Endothelial cell of umbilical vein (primary cell): ENCODE measurements at regions not wholly inside any gene's neighbourhood (a gene's known extent, or its start where the extent isn't known, plus 50 kb on each side); places are given as distances from the start of the nearest gene placed in this dataset.

ENCODE experiments used
- BruUV-seq: library from RNA; stranded (reverse); fragments of 400-500 nt; replicated peaks from 2 replicates; lab custom pipeline; 2021; lab: Mats Ljungman, UMichigan
- CTCF ChIA-PET: fragments of 300-600, 350-600 bp; sonication (Branson Sonifier 250); formaldehyde crosslinking; loops from one replicate; lab custom pipeline; 2021; ENCODE audit warnings: antibody characterized with exemption, inconsistent platforms; lab: Charles Lee
- POLR2A ChIA-PET: fragments of 300-600, 350-600 bp; sonication (Branson Sonifier 250); formaldehyde crosslinking; loops from one replicate; lab custom pipeline; 2021; ENCODE audit warnings: antibody characterized with exemption, inconsistent platforms; lab: Charles Lee
- DNase-seq: peaks from one replicate; pipeline ENCODE4 v3.0.0-alpha.2; 2011; ENCODE audit warnings: low read depth, low spot score
- FAIRE-seq: peaks from 2 replicates; lab custom pipeline; 2011; peaks lifted over from hg19 to GRCh38; lab: Jason Lieb, UNC
- H2AFZ ChIP-seq: 2 replicates; pipeline ENCODE4 v1.6.0; 2012; ENCODE audit warnings: low read depth, low read length, control low read depth, inconsistent platforms
- H3K27ac ChIP-seq: 2 replicates; pipeline ENCODE4 v1.5.1; 2011; ENCODE audit warnings: low read depth, mild to moderate bottlenecking, control low read depth, low read length, moderate library complexity; ENCODE audit not compliant: insufficient read depth
- H3K27me3 ChIP-seq, 2 experiments: 2 replicates each; pipeline versions ENCODE4 v1.6.0 to v1.6.1; 2011; ENCODE audit warnings: low read length in 2 of 2, mixed read lengths in 1 of 2; ENCODE audit not compliant: control insufficient read depth in 2 of 2, insufficient read depth in 2 of 2
- H3K36me3 ChIP-seq, 2 experiments: 2 replicates in 1 of 2; 3 replicates in 1 of 2; pipeline ENCODE4 v1.5.1; 2011; ENCODE audit warnings: low read length in 2 of 2, mild to moderate bottlenecking in 1 of 2, moderate library complexity in 1 of 2; ENCODE audit not compliant: control insufficient read depth in 2 of 2, insufficient read depth in 2 of 2; ENCODE audit errors: extremely low read depth in 1 of 2
- H3K4me1 ChIP-seq: 3 replicates; pipeline ENCODE4 v1.5.1; 2011; ENCODE audit warnings: mild to moderate bottlenecking, low read length; ENCODE audit not compliant: control insufficient read depth, insufficient read depth; ENCODE audit errors: extremely low read depth
- H3K4me2 ChIP-seq: 2 replicates; pipeline ENCODE4 v1.6.1; 2011; ENCODE audit warnings: low read length, control low read depth, mixed read lengths; ENCODE audit not compliant: insufficient read depth
- H3K4me3 ChIP-seq, 3 experiments: fragments of 200-600 bp in 1 of 3; sonication (generic), shearing (Covaris generic) in 1 of 3; replicated peaks in 1 of 3; 2 replicates each; pipeline ENCODE4 v1.5.1; 2011 to 2016; ENCODE audit warnings: control low read depth in 3 of 3, low read length in 3 of 3, mild to moderate bottlenecking in 2 of 3, inconsistent platforms in 1 of 3, low read depth in 1 of 3, moderate library complexity in 1 of 3; ENCODE audit not compliant: insufficient read depth in 1 of 3
- H3K79me2 ChIP-seq: 2 replicates; pipeline ENCODE4 v1.6.0; 2012; ENCODE audit warnings: low read length, inconsistent platforms; ENCODE audit not compliant: control insufficient read depth, insufficient read depth
- H3K9ac ChIP-seq: replicated peaks from 2 replicates; pipeline ENCODE3; 2011; ENCODE audit warnings: low read length, control low read depth; ENCODE audit not compliant: insufficient read depth; ENCODE audit errors: extremely low read depth
- H3K9me1 ChIP-seq: replicated peaks from 3 replicates; pipeline ENCODE4 v1.6.0; 2011; ENCODE audit warnings: mild to moderate bottlenecking, low read length; ENCODE audit not compliant: control insufficient read depth, insufficient read depth; ENCODE audit errors: extremely low read depth
- H3K9me3 ChIP-seq: replicated peaks from 2 replicates; pipeline ENCODE4 v1.5.1; 2012; ENCODE audit warnings: low read length, inconsistent platforms; ENCODE audit not compliant: control insufficient read depth, insufficient read depth
- H4K20me1 ChIP-seq: replicated peaks from 2 replicates; pipeline ENCODE3; 2011; ENCODE audit warnings: mild to moderate bottlenecking, low read length; ENCODE audit not compliant: control insufficient read depth, insufficient read depth; ENCODE audit errors: extremely low read depth
- FOS ChIP-seq: IDR thresholded peaks from 2 replicates; pipeline ENCODE4 v1.6.1; 2011; ENCODE audit warnings: mild to moderate bottlenecking, low read length, moderate library complexity, borderline replicate concordance; ENCODE audit not compliant: insufficient read depth
- GATA2 ChIP-seq: IDR thresholded peaks from 2 replicates; pipeline ENCODE4 v1.7.0; 2011; ENCODE audit warnings: low read depth, mild to moderate bottlenecking, moderate library complexity, mixed read lengths, low read length; ENCODE audit not compliant: insufficient read length, insufficient read depth
- POLR2AphosphoS5 ChIP-seq: IDR thresholded peaks from 2 replicates; pipeline ENCODE4 v1.6.1; 2012; ENCODE audit warnings: low read depth, mild to moderate bottlenecking, control low read depth, low read length, moderate library complexity; ENCODE audit not compliant: insufficient read depth
- dilution Hi-C: fragments of 300-500 bp; cut with MboI; formaldehyde crosslinking; loops from one replicate; pipeline ENCODE4 v1.15.0; 2019; ENCODE audit warnings: low sequenced_read_pairs; ENCODE audit not compliant: extremely low pct_ligation_motif_present
- intact Hi-C: fragments of 100-400 bp; cut with micrococcal nuclease; formaldehyde crosslinking; loops from one replicate; pipeline ENCODE4 v1.10.0; 2022
- TF ChIP-seq, protein P1 (sequence below): IDR thresholded peaks from 2 replicates; pipeline ENCODE4 v1.6.1; 2011; ENCODE audit not compliant: insufficient read depth, insufficient read length
- TF ChIP-seq, protein P2 (sequence below), 2 donors: IDR thresholded peaks; 1 replicate in 1 of 2; 2 replicates in 1 of 2; pipeline ENCODE4 v1.5.1; 2011; ENCODE audit warnings: low read length in 2 of 2, mild to moderate bottlenecking in 2 of 2, moderate library complexity in 2 of 2, control low read depth in 1 of 2, inconsistent platforms in 1 of 2, low read depth in 1 of 2; ENCODE audit not compliant: insufficient read depth in 1 of 2; ENCODE audit errors: extremely low read depth in 1 of 2

DNA sequence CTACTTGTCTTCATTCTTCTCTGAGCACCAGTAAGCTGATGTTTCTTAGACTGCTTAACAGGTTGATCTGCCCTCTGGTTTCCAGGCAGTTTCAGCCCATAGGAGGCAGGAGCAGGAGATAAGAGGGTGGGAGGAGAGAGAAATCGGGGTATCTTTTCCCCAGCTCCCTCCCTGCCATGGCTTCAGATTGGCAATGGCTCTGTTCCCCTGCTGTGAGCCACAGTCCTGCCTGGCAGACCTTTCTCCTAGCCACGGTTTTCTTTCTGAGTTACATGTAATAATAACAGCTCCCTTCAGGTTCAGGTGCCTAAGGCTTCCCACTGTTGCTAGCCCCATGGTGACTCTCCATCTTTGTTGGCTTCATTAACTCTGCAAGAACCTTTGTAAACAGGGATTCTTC is 115.3 kb downstream of the CD83 start:
- POLR2A ChIA-PET, result no interaction called here
- H2AFZ ChIP-seq, result no peak overlapping the region
- H3K9ac ChIP-seq, result no peak overlapping the region
- no peak overlapping the region for H3K27ac ChIP-seq
- peaks cover 2% of the 10 kb centered on the region for H3K9me3 ChIP-seq
- no peaks in the 10 kb centered on the region for H3K4me1 ChIP-seq
- FAIRE-seq (no peak), DNase-seq (no peak)
- H3K36me3 ChIP-seq, result no peaks in the 10 kb centered on the region
- no peaks in the 10 kb centered on the region for H3K79me2 ChIP-seq
- TF ChIP-seq POLR2AphosphoS5 (no peak), GATA2 (no peak), FOS (no peak)
- TF ChIP-seq, protein P1, sequence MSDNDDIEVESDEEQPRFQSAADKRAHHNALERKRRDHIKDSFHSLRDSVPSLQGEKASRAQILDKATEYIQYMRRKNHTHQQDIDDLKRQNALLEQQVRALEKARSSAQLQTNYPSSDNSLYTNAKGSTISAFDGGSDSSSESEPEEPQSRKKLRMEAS, result no peak
- TF ChIP-seq, protein P2, sequence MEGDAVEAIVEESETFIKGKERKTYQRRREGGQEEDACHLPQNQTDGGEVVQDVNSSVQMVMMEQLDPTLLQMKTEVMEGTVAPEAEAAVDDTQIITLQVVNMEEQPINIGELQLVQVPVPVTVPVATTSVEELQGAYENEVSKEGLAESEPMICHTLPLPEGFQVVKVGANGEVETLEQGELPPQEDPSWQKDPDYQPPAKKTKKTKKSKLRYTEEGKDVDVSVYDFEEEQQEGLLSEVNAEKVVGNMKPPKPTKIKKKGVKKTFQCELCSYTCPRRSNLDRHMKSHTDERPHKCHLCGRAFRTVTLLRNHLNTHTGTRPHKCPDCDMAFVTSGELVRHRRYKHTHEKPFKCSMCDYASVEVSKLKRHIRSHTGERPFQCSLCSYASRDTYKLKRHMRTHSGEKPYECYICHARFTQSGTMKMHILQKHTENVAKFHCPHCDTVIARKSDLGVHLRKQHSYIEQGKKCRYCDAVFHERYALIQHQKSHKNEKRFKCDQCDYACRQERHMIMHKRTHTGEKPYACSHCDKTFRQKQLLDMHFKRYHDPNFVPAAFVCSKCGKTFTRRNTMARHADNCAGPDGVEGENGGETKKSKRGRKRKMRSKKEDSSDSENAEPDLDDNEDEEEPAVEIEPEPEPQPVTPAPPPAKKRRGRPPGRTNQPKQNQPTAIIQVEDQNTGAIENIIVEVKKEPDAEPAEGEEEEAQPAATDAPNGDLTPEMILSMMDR (IDR thresholded peaks at IDR 0.05; ENCODE audit: extremely low read depth in 1 of 2, insufficient read depth in 1 of 2, low read depth in 1 of 2, low read length in 2 of 2), result no peak
- dilution Hi-C loops (no loop called here), intact Hi-C loops (no loop called here)
- no peak overlapping the region for H3K4me3 ChIP-seq
- CTCF ChIA-PET, result no interaction called here
- no peaks in the 10 kb centered on the region for H3K9me1 ChIP-seq
- H3K4me2 ChIP-seq, result no peak overlapping the region
- H3K27me3 ChIP-seq, result no peaks in the 10 kb centered on the region
- H4K20me1 ChIP-seq, result no peaks in the 10 kb centered on the region
- BruUV-seq, result no TSS peak
